ENCODE measurements at regions not wholly inside any gene's neighbourhood (a gene's known extent, or its start where the extent isn't known, plus 50 kb on each side); places are given as distances from the start of the nearest gene placed in this dataset.
"Not testable (repeated sequence)": the region's sequence is repeated elsewhere in the genome, so short reads cannot be mapped to it uniquely, and the experiment has no call there.

DNA sequence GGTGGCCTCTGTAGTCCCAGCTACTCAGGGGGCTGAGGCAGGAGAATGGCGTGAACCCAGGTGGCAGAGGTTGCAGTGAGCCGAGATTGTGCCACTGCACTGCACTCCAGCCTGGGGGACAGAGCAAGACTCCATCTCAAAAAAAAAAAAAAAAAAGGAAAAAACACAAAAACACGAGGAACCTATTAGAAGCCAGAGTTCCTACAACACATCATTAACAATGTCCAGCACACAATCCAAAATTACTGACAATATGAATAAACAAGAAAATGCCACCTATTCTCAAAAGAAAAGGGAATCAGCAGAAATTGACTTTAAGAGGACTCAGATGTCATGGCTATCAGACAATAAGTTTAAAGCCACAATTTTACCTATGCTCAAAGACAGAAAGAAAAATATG is 57.3 kb upstream of the HS3ST3A1 start:
- not testable (repeated sequence) for DNase-seq (ENCODE audit: extremely low read depth in 1 of 11, low read depth in 9 of 11, low spot score in 4 of 11)

GRCh38 chr17:13665872-13666635 is 64.3 kb upstream of the HS3ST3A1 start:
- DNase-seq (ENCODE audit: extremely low read depth in 1 of 11, low read depth in 9 of 11, low spot score in 4 of 11): no peak

- DNase-seq (ENCODE audit: extremely low read depth in 1 of 11, low read depth in 9 of 11, low spot score in 4 of 11): no peak
Measured at GRCh38 chr17:13671341-13671740, 69.6 kb upstream of the HS3ST3A1 start.

- no peak for DNase-seq (ENCODE audit: extremely low read depth in 1 of 11, low read depth in 9 of 11, low spot score in 4 of 11)
Measured at GRCh38 chr17:13671771-13672170, 70.0 kb upstream of the HS3ST3A1 start.

DNA sequence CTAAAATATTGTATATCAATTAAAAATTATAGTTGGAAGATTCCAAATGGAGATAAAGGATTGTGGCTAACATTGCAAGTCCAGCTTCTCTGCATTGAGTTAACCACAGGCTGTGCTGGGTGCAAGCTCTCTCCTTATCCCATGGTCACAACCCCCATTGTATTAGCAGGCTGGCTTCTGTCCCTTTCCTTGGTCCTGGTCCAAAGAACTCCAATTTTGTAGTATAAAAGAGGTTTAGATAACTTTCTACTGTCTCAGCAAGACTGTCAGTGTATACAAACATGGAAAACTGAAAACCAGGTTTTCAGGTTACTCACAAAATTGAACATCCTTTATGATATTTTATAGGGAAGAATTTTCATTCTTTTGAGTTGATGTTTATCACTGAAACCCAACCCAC is 76.6 kb upstream of the HS3ST3A1 start:
- no peak for DNase-seq (ENCODE audit: extremely low read depth in 1 of 11, low read depth in 9 of 11, low spot score in 4 of 11)

- peak in 3 of 11 donors; percentile 2 to 4 (median 3) for DNase-seq (ENCODE audit: extremely low read depth in 1 of 11, low read depth in 9 of 11, low spot score in 4 of 11)
Measured at GRCh38 chr17:13678841-13679240, 77.1 kb upstream of the HS3ST3A1 start.

DNA sequence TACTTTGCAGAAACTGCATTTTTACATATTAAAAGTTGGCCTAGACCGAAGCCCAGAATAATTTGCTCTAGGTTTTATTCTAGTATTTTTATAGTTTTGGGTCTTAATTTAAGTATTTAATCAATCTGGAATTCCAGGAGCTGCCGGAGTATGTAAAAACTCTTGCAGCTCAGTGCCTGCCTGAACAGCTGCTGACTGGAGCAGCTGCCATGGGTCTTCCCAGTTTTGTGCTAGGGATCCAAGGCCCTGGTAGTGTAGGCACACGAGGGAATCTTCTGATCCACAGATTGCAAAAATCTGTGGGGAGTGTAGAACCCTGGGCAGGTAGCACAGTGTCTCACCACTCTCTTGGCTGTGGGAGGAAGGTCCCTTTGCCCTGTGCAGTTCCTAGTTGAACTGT is 87.0 kb upstream of the HS3ST3A1 start:
- DNase-seq (ENCODE audit: extremely low read depth in 1 of 11, low read depth in 9 of 11, low spot score in 4 of 11): no peak

GRCh38 chr17:13690806-13691205 is 89.1 kb upstream of the HS3ST3A1 start:
- DNase-seq (ENCODE audit: extremely low read depth in 1 of 11, low read depth in 9 of 11, low spot score in 4 of 11): no peak

GRCh38 chr17:13694934-13695333 is 93.2 kb upstream of the HS3ST3A1 start:
- DNase-seq (ENCODE audit: extremely low read depth in 1 of 11, low read depth in 9 of 11, low spot score in 4 of 11): no peak

GRCh38 chr17:13698832-13699231 is 97.1 kb upstream of the HS3ST3A1 start:
- DNase-seq (ENCODE audit: extremely low read depth in 1 of 11, low read depth in 9 of 11, low spot score in 4 of 11): no peak

GRCh38 chr17:13699261-13699660 is 97.5 kb upstream of the HS3ST3A1 start:
- DNase-seq (ENCODE audit: extremely low read depth in 1 of 11, low read depth in 9 of 11, low spot score in 4 of 11): no peak

DNA sequence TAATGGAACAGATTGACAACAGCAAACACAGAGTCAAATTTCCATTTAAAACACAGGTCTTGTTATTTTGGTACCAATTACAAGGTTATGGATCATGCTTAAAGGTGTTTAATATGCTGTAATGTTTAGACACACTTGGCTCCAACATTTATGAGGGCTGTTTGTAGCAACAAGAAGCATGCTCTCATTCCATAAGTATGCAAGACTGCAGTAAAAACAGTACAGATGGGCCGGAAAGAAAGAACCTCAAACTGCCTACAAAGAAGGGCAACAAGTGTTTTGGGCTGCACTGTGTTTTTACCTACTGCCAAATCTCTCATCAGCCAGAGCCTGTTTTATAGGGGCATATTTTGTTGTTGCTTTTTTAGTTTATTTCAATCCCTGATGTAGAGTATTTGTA is 100.5 kb upstream of the HS3ST3A1 start:
- DNase-seq (ENCODE audit: extremely low read depth in 1 of 11, low read depth in 9 of 11, low spot score in 4 of 11): no peak

GRCh38 chr17:13704333-13704732 is 102.6 kb upstream of the HS3ST3A1 start:
- DNase-seq (ENCODE audit: extremely low read depth in 1 of 11, low read depth in 9 of 11, low spot score in 4 of 11): no peak

- DNase-seq (ENCODE audit: extremely low read depth in 1 of 11, low read depth in 9 of 11, low spot score in 4 of 11): peak in 3 of 11 donors; percentile 6 to 45 (median 22)
Measured at GRCh38 chr17:13705221-13705620, 103.5 kb upstream of the HS3ST3A1 start.

- no peak for DNase-seq (ENCODE audit: extremely low read depth in 1 of 11, low read depth in 9 of 11, low spot score in 4 of 11)
Measured at GRCh38 chr17:13721705-13722104, 120.0 kb upstream of the HS3ST3A1 start.

GRCh38 chr17:13725288-13725990 is 123.7 kb upstream of the HS3ST3A1 start:
- DNase-seq (ENCODE audit: extremely low read depth in 1 of 11, low read depth in 9 of 11, low spot score in 4 of 11): no peak

DNA sequence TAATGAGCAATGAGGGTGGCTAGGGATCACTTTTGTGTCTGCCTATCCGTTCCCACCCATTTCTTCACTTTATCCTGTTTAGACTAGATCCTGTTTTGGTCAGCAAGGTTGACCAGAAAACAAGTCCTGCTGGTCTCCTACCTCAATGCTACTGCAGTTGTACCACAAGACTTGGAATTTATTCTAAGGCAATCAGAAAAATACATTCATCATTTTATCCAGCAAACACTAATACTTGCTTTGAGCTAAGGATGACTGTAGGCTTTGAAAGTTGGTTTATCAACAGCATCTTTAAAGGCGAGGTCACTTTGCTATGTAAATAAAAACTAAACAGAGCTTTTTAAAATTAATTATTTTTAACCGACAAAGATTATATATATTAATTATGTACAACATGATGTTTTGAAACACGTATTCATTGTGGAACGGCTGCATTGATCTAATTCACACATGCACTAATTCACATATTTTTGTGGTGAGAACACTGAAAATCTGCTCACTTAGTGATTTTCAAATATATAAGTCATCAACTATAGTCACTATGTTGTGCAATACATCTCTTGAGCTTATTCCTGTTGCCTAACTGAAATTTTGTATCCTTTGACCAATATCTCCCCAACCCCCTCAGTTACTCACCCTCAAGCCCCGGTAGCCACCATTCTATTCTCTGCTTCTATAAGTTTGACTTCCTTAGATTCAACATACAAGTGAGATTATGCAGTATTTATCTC is 125.9 kb upstream of the HS3ST3A1 start:
- DNase-seq (ENCODE audit: extremely low read depth in 1 of 11, low read depth in 9 of 11, low spot score in 4 of 11): no peak

- DNase-seq (ENCODE audit: extremely low read depth in 1 of 11, low read depth in 9 of 11, low spot score in 4 of 11): no peak
Measured at GRCh38 chr17:13728781-13729180, 127.1 kb upstream of the HS3ST3A1 start.

DNA sequence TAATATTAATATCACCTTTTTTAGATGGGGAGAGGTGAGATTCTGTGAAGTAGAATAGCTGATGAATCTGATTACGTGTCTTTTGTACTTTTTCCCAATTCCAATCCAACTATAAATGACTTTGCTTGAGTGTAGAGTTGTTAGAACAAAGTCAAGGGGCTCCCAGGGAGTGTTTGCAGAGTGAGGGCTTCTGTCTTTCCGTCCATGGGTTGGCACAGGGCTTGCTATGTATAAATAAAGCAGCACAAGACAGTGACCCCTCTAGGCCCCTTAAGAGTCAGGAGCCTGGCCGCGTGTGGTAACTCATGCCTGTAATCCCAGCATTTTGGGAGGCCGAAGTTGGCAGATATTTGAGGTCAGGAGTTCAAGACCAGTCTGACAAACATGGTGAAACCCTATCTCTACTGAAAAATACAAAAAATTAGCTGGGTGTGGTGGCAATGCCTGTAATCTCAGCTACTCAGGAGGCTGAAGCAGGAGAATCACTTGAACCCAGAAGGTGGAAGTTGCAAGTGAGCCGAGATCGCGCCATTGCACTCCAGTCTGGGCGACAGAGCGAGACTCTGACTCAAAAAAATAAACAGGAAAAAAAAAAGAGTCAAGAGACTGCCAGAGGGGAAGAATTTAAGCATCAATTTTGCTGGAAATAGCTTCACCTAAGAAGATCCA is 127.9 kb upstream of the HS3ST3A1 start:
- DNase-seq (ENCODE audit: extremely low read depth in 1 of 11, low read depth in 9 of 11, low spot score in 4 of 11): no peak

- DNase-seq (ENCODE audit: extremely low read depth in 1 of 11, low read depth in 9 of 11, low spot score in 4 of 11): no peak
Measured at GRCh38 chr17:13734880-13735279, 133.2 kb upstream of the HS3ST3A1 start.
